ENCODE measurements at regions not wholly inside any gene's neighbourhood (a gene's known extent, or its start where the extent isn't known, plus 50 kb on each side); places are given as distances from the start of the nearest gene placed in this dataset.

DNA sequence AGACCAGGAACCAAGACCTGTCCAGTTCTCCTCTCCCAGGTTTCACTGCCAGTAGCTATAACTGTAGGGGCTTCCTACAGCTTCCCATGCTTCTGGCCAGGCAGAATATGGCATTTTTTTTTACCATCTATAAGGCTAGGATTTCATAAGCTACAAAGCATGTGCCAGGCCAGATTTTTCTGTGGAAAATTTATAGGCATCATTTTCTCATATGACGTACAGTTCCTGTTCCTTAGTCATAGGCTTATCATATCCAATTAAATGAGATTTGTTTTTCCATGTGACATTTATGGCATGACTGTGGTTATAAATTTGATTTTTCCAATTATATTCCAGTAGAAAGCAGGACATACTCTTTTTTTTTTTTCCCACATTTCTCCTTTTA, 208.6 kb upstream of the NPY start:
- Histone ChIP-seq H3K4ac (ENCODE audit: low read length) (no peak overlapping the region), H4K91ac (ENCODE audit: low read depth, low read length, poor library complexity) (no peak overlapping the region), H3K27me3 (ENCODE audit: control insufficient read depth in 3 of 3, insufficient read depth in 3 of 3, low read depth in 1 of 3, low read length in 3 of 3) (no peaks in the 10 kb centered on the region), H3K4me1 (ENCODE audit: control insufficient read depth in 2 of 2, insufficient read depth in 1 of 2, low read depth in 1 of 2, low read length in 2 of 2) (no peaks in the 10 kb centered on the region), H3K4me2 (ENCODE audit: insufficient read depth, low read length, poor library complexity, severe bottlenecking) (no peak overlapping the region), H2BK5ac (ENCODE audit: low read length) (no peak overlapping the region), H3K79me1 (ENCODE audit: low read depth, low read length) (no peaks in the 10 kb centered on the region), H4K8ac (ENCODE audit: low read depth, low read length) (no peak overlapping the region), H2BK120ac (ENCODE audit: low read depth, low read length) (no peak overlapping the region), H3K14ac (ENCODE audit: low read length) (no peak overlapping the region), H3K4me3 (ENCODE audit: low read length in 2 of 2) (no peak overlapping the region), H3K27ac (replicated peaks; ENCODE audit: low read length) (no peak overlapping the region), H3K9me3 (replicated peaks in 1 of 2; ENCODE audit: control insufficient read depth in 2 of 2, insufficient read depth in 1 of 2, low read depth in 1 of 2, low read length in 2 of 2) (peaks cover 0 to 2% of the 10 kb centered on the region in 2 donors), H2BK12ac (ENCODE audit: low read length) (no peak overlapping the region), H2AK5ac (ENCODE audit: low read depth, low read length) (no peak overlapping the region), H2BK15ac (ENCODE audit: low read length) (no peak overlapping the region), H3K36me3 (replicated peaks in 1 of 2; ENCODE audit: control insufficient read depth in 2 of 2, insufficient read depth in 2 of 2, low read length in 2 of 2) (no peaks in the 10 kb centered on the region), H3K9ac (ENCODE audit: low read depth, low read length, poor library complexity) (no peak overlapping the region), H3K23ac (ENCODE audit: low read depth, low read length, poor library complexity) (no peak overlapping the region), H3K18ac (ENCODE audit: low read length) (no peak overlapping the region), H2AFZ (ENCODE audit: low read length) (no peak overlapping the region)
- DNase-seq (ENCODE audit: low spot score): no peak
- no CpG with 5 or more reads among the region's 1 CpG for WGBS, 2 donors (ENCODE audit: extremely low coverage in 2 of 2, insufficient read length in 2 of 2, insufficient replicate concordance in 1 of 2)

DNA sequence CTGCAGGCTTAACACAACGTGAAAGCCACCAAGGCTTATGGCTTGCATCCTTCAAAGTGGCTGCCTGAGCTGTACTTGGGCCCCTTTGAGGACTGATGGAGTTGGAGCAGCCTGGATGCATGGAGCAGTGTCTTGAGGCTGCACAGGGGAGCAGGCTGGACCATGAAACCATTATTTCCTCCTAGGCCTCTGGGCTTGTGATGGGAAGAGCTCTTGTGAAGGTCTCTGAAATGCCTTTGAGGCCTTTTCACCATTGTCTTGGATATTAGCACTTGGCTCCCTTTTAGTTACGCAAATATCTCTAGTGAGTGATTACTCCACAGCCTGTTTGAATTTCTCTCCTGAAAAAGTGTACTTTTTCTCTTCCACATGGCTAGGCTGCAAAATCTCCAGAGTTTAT, 201.2 kb upstream of the NPY start:
- Histone ChIP-seq H2BK5ac (ENCODE audit: low read length) (no peak overlapping the region), H3K27me3 (ENCODE audit: control insufficient read depth in 3 of 3, insufficient read depth in 3 of 3, low read depth in 1 of 3, low read length in 3 of 3) (no peaks in the 10 kb centered on the region), H3K9ac (ENCODE audit: low read depth, low read length, poor library complexity) (no peak overlapping the region), H3K14ac (ENCODE audit: low read length) (no peak overlapping the region), H4K8ac (ENCODE audit: low read depth, low read length) (no peak overlapping the region), H3K79me1 (ENCODE audit: low read depth, low read length) (no peaks in the 10 kb centered on the region), H3K4me2 (ENCODE audit: insufficient read depth, low read length, poor library complexity, severe bottlenecking) (no peak overlapping the region), H3K18ac (ENCODE audit: low read length) (no peak overlapping the region), H2AK5ac (ENCODE audit: low read depth, low read length) (no peak overlapping the region), H4K91ac (ENCODE audit: low read depth, low read length, poor library complexity) (no peak overlapping the region), H3K9me3 (replicated peaks in 1 of 2; ENCODE audit: control insufficient read depth in 2 of 2, insufficient read depth in 1 of 2, low read depth in 1 of 2, low read length in 2 of 2) (peaks cover 0 to 6% of the 10 kb centered on the region in 2 donors), H3K27ac (replicated peaks; ENCODE audit: low read length) (no peak overlapping the region), H3K4me1 (ENCODE audit: control insufficient read depth in 2 of 2, insufficient read depth in 1 of 2, low read depth in 1 of 2, low read length in 2 of 2) (no peaks in the 10 kb centered on the region), H2BK15ac (ENCODE audit: low read length) (no peak overlapping the region), H2AFZ (ENCODE audit: low read length) (no peak overlapping the region), H2BK120ac (ENCODE audit: low read depth, low read length) (no peak overlapping the region), H3K36me3 (replicated peaks in 1 of 2; ENCODE audit: control insufficient read depth in 2 of 2, insufficient read depth in 2 of 2, low read length in 2 of 2) (no peaks in the 10 kb centered on the region), H3K4ac (ENCODE audit: low read length) (no peak overlapping the region), H3K23ac (ENCODE audit: low read depth, low read length, poor library complexity) (no peak overlapping the region), H3K4me3 (ENCODE audit: low read length in 2 of 2) (peak overlapping the region in 1 of 2 donors; percentile 71), H2BK12ac (ENCODE audit: low read length) (peak overlapping the region; percentile 41)
- WGBS, 2 donors (ENCODE audit: extremely low coverage in 2 of 2, insufficient read length in 2 of 2, insufficient replicate concordance in 1 of 2): no CpG with 5 or more reads among the region's 2 CpGs
- no peak for DNase-seq (ENCODE audit: low spot score)

DNA sequence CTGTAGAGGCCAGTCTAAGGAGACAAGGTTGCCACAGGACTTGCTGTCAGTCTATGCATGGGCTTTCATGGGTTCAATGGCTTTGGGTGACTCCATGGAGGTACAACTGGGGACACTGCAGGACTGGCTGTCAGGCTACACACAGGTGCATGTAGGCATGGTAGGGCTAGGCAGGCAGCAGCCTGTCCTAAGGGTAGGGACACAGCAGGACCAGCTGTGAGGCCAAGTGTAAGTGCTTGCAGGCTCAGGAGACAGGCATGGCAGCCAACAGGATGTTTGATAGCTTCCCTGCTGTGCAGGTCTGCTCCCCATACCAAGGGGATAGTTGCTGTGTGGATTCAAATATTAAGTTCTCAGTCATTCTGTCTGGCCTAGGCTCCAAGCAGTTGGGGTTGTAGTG, 181.0 kb upstream of the NPY start:
- no peaks in the 10 kb centered on the region for H3K36me3 ChIP-seq (replicated peaks in 1 of 2; ENCODE audit: control insufficient read depth in 2 of 2, insufficient read depth in 2 of 2, low read length in 2 of 2)
- DNase-seq (ENCODE audit: low spot score): no peak
- H3K4me2 ChIP-seq (ENCODE audit: insufficient read depth, low read length, poor library complexity, severe bottlenecking): no peak overlapping the region
- H2BK120ac ChIP-seq (ENCODE audit: low read depth, low read length): no peak overlapping the region
- H4K91ac ChIP-seq (ENCODE audit: low read depth, low read length, poor library complexity): no peak overlapping the region
- H2BK12ac ChIP-seq (ENCODE audit: low read length): no peak overlapping the region
- no peak overlapping the region for H2BK5ac ChIP-seq (ENCODE audit: low read length)
- H3K14ac ChIP-seq (ENCODE audit: low read length): no peak overlapping the region
- no peak overlapping the region for H2AFZ ChIP-seq (ENCODE audit: low read length)
- H3K18ac ChIP-seq (ENCODE audit: low read length): peak overlapping the region; percentile 1
- H3K79me1 ChIP-seq (ENCODE audit: low read depth, low read length): peaks cover 3% of the 10 kb centered on the region
- H3K9ac ChIP-seq (ENCODE audit: low read depth, low read length, poor library complexity): no peak overlapping the region
- no peaks in the 10 kb centered on the region for H3K27me3 ChIP-seq (ENCODE audit: control insufficient read depth in 3 of 3, insufficient read depth in 3 of 3, low read depth in 1 of 3, low read length in 3 of 3)
- H3K27ac ChIP-seq (replicated peaks; ENCODE audit: low read length): no peak overlapping the region
- H2BK15ac ChIP-seq (ENCODE audit: low read length): no peak overlapping the region
- H3K4ac ChIP-seq (ENCODE audit: low read length): no peak overlapping the region
- H3K4me1 ChIP-seq (ENCODE audit: control insufficient read depth in 2 of 2, insufficient read depth in 1 of 2, low read depth in 1 of 2, low read length in 2 of 2): no peaks in the 10 kb centered on the region
- peaks cover 0 to 2% of the 10 kb centered on the region in 2 donors for H3K9me3 ChIP-seq (replicated peaks in 1 of 2; ENCODE audit: control insufficient read depth in 2 of 2, insufficient read depth in 1 of 2, low read depth in 1 of 2, low read length in 2 of 2)
- no peak overlapping the region for H3K4me3 ChIP-seq (ENCODE audit: low read length in 2 of 2)
- H4K8ac ChIP-seq (ENCODE audit: low read depth, low read length): no peak overlapping the region
- H3K23ac ChIP-seq (ENCODE audit: low read depth, low read length, poor library complexity): peak overlapping the region; percentile 87
- no peak overlapping the region for H2AK5ac ChIP-seq (ENCODE audit: low read depth, low read length)

DNA sequence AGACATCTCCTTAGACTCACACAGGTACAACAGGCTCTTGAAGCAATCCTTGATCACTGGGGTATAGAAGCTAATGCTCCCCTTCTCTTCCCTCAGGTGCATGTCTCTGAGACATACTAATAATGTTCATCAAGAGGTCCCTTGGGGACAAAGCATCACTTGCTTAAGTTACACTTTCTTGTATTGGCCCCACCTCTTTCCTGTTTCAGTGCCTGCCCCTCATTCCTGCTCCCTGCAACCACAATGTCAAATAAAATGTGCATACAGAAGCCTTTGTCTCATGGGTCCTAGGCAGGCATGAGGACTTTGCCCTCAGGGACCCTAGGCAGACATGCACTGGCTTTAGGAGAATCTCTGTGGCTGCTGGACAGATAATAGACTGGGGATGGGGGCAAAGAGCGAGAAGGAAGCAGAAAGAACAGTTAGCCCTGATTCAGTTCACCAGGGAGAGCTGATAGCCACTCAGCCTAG, 175.0 kb upstream of the NPY start:
- Histone ChIP-seq H2BK12ac (ENCODE audit: low read length) (no peak overlapping the region), H3K4me2 (ENCODE audit: insufficient read depth, low read length, poor library complexity, severe bottlenecking) (no peak overlapping the region), H3K36me3 (replicated peaks in 1 of 2; ENCODE audit: control insufficient read depth in 2 of 2, insufficient read depth in 2 of 2, low read length in 2 of 2) (no peaks in the 10 kb centered on the region), H3K27me3 (ENCODE audit: control insufficient read depth in 3 of 3, insufficient read depth in 3 of 3, low read depth in 1 of 3, low read length in 3 of 3) (no peaks in the 10 kb centered on the region), H2BK120ac (ENCODE audit: low read depth, low read length) (no peak overlapping the region), H4K8ac (ENCODE audit: low read depth, low read length) (no peak overlapping the region), H2BK5ac (ENCODE audit: low read length) (no peak overlapping the region), H3K18ac (ENCODE audit: low read length) (no peak overlapping the region), H2AFZ (ENCODE audit: low read length) (no peak overlapping the region), H3K4me3 (ENCODE audit: low read length in 2 of 2) (no peak overlapping the region), H4K91ac (ENCODE audit: low read depth, low read length, poor library complexity) (no peak overlapping the region), H3K14ac (ENCODE audit: low read length) (no peak overlapping the region), H3K79me1 (ENCODE audit: low read depth, low read length) (no peaks in the 10 kb centered on the region), H3K4me1 (ENCODE audit: control insufficient read depth in 2 of 2, insufficient read depth in 1 of 2, low read depth in 1 of 2, low read length in 2 of 2) (peaks cover 0 to 4% of the 10 kb centered on the region in 2 donors), H2BK15ac (ENCODE audit: low read length) (no peak overlapping the region), H2AK5ac (ENCODE audit: low read depth, low read length) (no peak overlapping the region), H3K9ac (ENCODE audit: low read depth, low read length, poor library complexity) (no peak overlapping the region), H3K27ac (replicated peaks; ENCODE audit: low read length) (no peak overlapping the region), H3K9me3 (replicated peaks in 1 of 2; ENCODE audit: control insufficient read depth in 2 of 2, insufficient read depth in 1 of 2, low read depth in 1 of 2, low read length in 2 of 2) (no peaks in the 10 kb centered on the region), H3K4ac (ENCODE audit: low read length) (no peak overlapping the region), H3K23ac (ENCODE audit: low read depth, low read length, poor library complexity) (no peak overlapping the region)
- no CpG with 5 or more reads among the region's 1 CpG for WGBS, 2 donors (ENCODE audit: extremely low coverage in 2 of 2, insufficient read length in 2 of 2, insufficient replicate concordance in 1 of 2)
- DNase-seq (ENCODE audit: low spot score): no peak
